IMR-90 (cell line): ENCODE measurements at regions not wholly inside any gene's neighbourhood (a gene's known extent, or its start where the extent isn't known, plus 50 kb on each side); places are given as distances from the start of the nearest gene placed in this dataset.

Source experiments
- ATAC-seq: fragments of 200-7000 bp; cut with Tn5 transposase; 2 replicates; pipeline ENCODE4 v1.9.1; 2020; ENCODE audit warnings: low read depth, mild to moderate bottlenecking, moderate library complexity
- BruUV-seq: library from RNA; stranded (reverse); fragments of 400-500 nt; replicated peaks from 2 replicates; lab custom pipeline; 2021; lab: Mats Ljungman, UMichigan
- CTCF ChIA-PET: fragments of 300-600 bp; formaldehyde crosslinking; extraction: SDS; loops from one replicate; lab custom pipeline; 2021; ENCODE audit warnings: antibody characterized with exemption; lab: Yijun Ruan, JAX
- POLR2A ChIA-PET: fragments of 300-600 bp; sonication (Branson Sonifier 250); formaldehyde crosslinking; loops from one replicate; lab custom pipeline; 2022; ENCODE audit warnings: antibody characterized with exemption; ENCODE audit not compliant: unreplicated experiment; lab: Charles Lee
- DNase-seq: peaks from one replicate; pipeline ENCODE4 v3.0.0; 2013
- H2AFZ ChIP-seq: replicated peaks from 2 replicates; pipeline ENCODE3; 2013; ENCODE audit warnings: low read length, mild to moderate bottlenecking; ENCODE audit not compliant: poor library complexity
- H2AK5ac ChIP-seq: 2 replicates; pipeline ENCODE4 v1.6.1; 2013; ENCODE audit warnings: low read depth, low read length, inconsistent platforms
- H2AK9ac ChIP-seq: replicated peaks from 2 replicates; pipeline ENCODE3; 2013; ENCODE audit warnings: mild to moderate bottlenecking, low read depth, low read length, moderate library complexity; ENCODE audit not compliant: poor library complexity
- H2BK120ac ChIP-seq: 2 replicates; pipeline ENCODE4 v1.6.1; 2013; ENCODE audit warnings: low read depth, low read length, inconsistent platforms
- H2BK15ac ChIP-seq: 3 replicates; pipeline ENCODE4 v1.6.1; 2013; ENCODE audit warnings: low read depth, low read length, inconsistent platforms
- H2BK20ac ChIP-seq: 2 replicates; pipeline ENCODE4 v1.6.1; 2013; ENCODE audit warnings: low read depth, mild to moderate bottlenecking, inconsistent platforms, low read length, moderate library complexity
- H2BK5ac ChIP-seq: 2 replicates; pipeline ENCODE4 v1.6.1; 2013; ENCODE audit warnings: mild to moderate bottlenecking, low read depth, low read length, inconsistent platforms; ENCODE audit not compliant: poor library complexity, severe bottlenecking
- H3K14ac ChIP-seq: replicated peaks from 2 replicates; pipeline ENCODE4 v1.6.1; 2013; ENCODE audit warnings: low read depth, low read length, inconsistent platforms
- H3K18ac ChIP-seq: 2 replicates; pipeline ENCODE4 v1.6.1; 2013; ENCODE audit warnings: low read depth, low read length, control low read depth
- H3K23ac ChIP-seq: 2 replicates; pipeline ENCODE4 v1.6.1; 2013; ENCODE audit warnings: low read depth, low read length, inconsistent platforms
- H3K27ac ChIP-seq: 2 replicates; pipeline ENCODE4 v1.5.1; 2013; ENCODE audit warnings: mild to moderate bottlenecking, control low read depth, low read length; ENCODE audit not compliant: insufficient read depth
- H3K27me3 ChIP-seq: 2 replicates; pipeline ENCODE4 v1.6.1; 2013; ENCODE audit warnings: low read length; ENCODE audit not compliant: control insufficient read depth, insufficient read depth
- H3K36me3 ChIP-seq: 2 replicates; pipeline ENCODE4 v1.6.1; 2013; ENCODE audit warnings: low read length, mixed read lengths; ENCODE audit not compliant: control insufficient read depth, insufficient read depth
- H3K4ac ChIP-seq: 2 replicates; pipeline ENCODE4 v1.6.1; 2013; ENCODE audit warnings: low read depth, low read length, inconsistent platforms
- H3K4me1 ChIP-seq: 2 replicates; pipeline ENCODE4 v1.6.1; 2013; ENCODE audit warnings: low read length, mixed read lengths; ENCODE audit not compliant: control insufficient read depth, insufficient read depth
- H3K4me2 ChIP-seq: 2 replicates; pipeline ENCODE4 v1.6.1; 2013; ENCODE audit warnings: low read depth, mild to moderate bottlenecking, control low read depth, low read length, moderate library complexity
- H3K4me3 ChIP-seq: 2 replicates; pipeline ENCODE4 v1.5.1; 2013; ENCODE audit warnings: low read depth, mild to moderate bottlenecking, control low read depth, low read length, moderate library complexity; ENCODE audit not compliant: insufficient read depth
- H3K56ac ChIP-seq: 2 replicates; pipeline ENCODE4 v1.6.1; 2013; ENCODE audit warnings: low read length, inconsistent platforms; ENCODE audit not compliant: insufficient read depth; ENCODE audit errors: extremely low read depth
- H3K79me1 ChIP-seq, 2 experiments: 2 replicates each; pipeline ENCODE4 v1.6.1; 2013; ENCODE audit warnings: low read length in 2 of 2, inconsistent platforms in 1 of 2, low read depth in 1 of 2
- H3K9ac ChIP-seq: 2 replicates; pipeline ENCODE4 v1.6.1; 2013; ENCODE audit warnings: low read depth, low read length, control low read depth
- H3K9me1 ChIP-seq: 2 replicates; pipeline ENCODE4 v1.6.1; 2013; ENCODE audit warnings: low read length, inconsistent platforms; ENCODE audit not compliant: insufficient read depth
- H3K9me3 ChIP-seq: 2 replicates; pipeline ENCODE4 v1.6.1; 2013; ENCODE audit warnings: low read length; ENCODE audit not compliant: control insufficient read depth, insufficient read depth
- H4K20me1 ChIP-seq: 2 replicates; pipeline ENCODE4 v1.6.1; 2013; ENCODE audit warnings: low read length, inconsistent platforms; ENCODE audit not compliant: insufficient read depth
- H4K5ac ChIP-seq: 2 replicates; pipeline ENCODE4 v1.6.1; 2013; ENCODE audit warnings: mild to moderate bottlenecking, low read depth, low read length, control low read depth
- H4K8ac ChIP-seq, 2 experiments: 2 replicates each; pipeline ENCODE4 v1.6.1; 2013; ENCODE audit warnings: low read depth in 2 of 2, low read length in 2 of 2, control low read depth in 1 of 2, inconsistent platforms in 1 of 2
- H4K91ac ChIP-seq: 2 replicates; pipeline ENCODE4 v1.6.1; 2013; ENCODE audit warnings: low read depth, low read length, inconsistent platforms; ENCODE audit not compliant: insufficient read depth
- BHLHE40 ChIP-seq: fragments of 150-350 bp; IDR thresholded peaks from 2 replicates; pipeline ENCODE4 v1.6.1; 2016; ENCODE audit warnings: mild to moderate bottlenecking, low read depth, low read length
- CEBPB ChIP-seq: IDR thresholded peaks from 2 replicates; pipeline ENCODE4 v1.6.1; 2012; ENCODE audit warnings: low read depth, low read length, improper control_type of control experiment
- CHD1 ChIP-seq: IDR thresholded peaks from 2 replicates; pipeline ENCODE4 v1.6.1; 2012; ENCODE audit warnings: low read depth, low read length, improper control_type of control experiment
- CTCF ChIP-seq: conservative IDR thresholded peaks from 2 replicates; pipeline ENCODE4 v1.5.1; 2012; ENCODE audit warnings: mild to moderate bottlenecking, low read depth, low read length, improper control_type of control experiment
- FOS ChIP-seq: fragments of 150-350 bp; IDR thresholded peaks from 2 replicates; pipeline ENCODE4 v1.6.1; 2016; ENCODE audit warnings: low read depth, low read length
- MAFK ChIP-seq: IDR thresholded peaks from 2 replicates; pipeline ENCODE4 v1.6.1; 2012; ENCODE audit warnings: low read depth, low read length, improper control_type of control experiment
- MAZ ChIP-seq: IDR thresholded peaks from 2 replicates; pipeline ENCODE4 v1.6.1; 2012; ENCODE audit warnings: low read depth, mild to moderate bottlenecking, low read length, improper control_type of control experiment, moderate library complexity, borderline replicate concordance
- MXI1 ChIP-seq: IDR thresholded peaks from 2 replicates; pipeline ENCODE4 v1.6.1; 2012; ENCODE audit warnings: low read depth, mild to moderate bottlenecking, low read length, moderate library complexity, borderline replicate concordance
- NFE2L2 ChIP-seq: fragments of 150-350 bp; IDR thresholded peaks from 2 replicates; pipeline ENCODE4 v1.6.1; 2016; ENCODE audit warnings: low read depth, mild to moderate bottlenecking, low read length
- POLR2A ChIP-seq: IDR thresholded peaks from 2 replicates; pipeline ENCODE4 v1.6.1; 2012; ENCODE audit warnings: mild to moderate bottlenecking, low read depth, low read length
- RAD21 ChIP-seq: IDR thresholded peaks from 2 replicates; pipeline ENCODE4 v1.6.1; 2012; ENCODE audit warnings: low read length, improper control_type of control experiment
- RCOR1 ChIP-seq: IDR thresholded peaks from 2 replicates; pipeline ENCODE4 v1.6.1; 2012; ENCODE audit warnings: mild to moderate bottlenecking, low read length, improper control_type of control experiment; ENCODE audit not compliant: insufficient replicate concordance
- RFX5 ChIP-seq: IDR thresholded peaks from 2 replicates; pipeline ENCODE4 v1.8.0; 2012; ENCODE audit warnings: low read depth, mild to moderate bottlenecking, low read length, moderate library complexity
- SMC3 ChIP-seq: fragments of 150-350 bp; IDR thresholded peaks from 2 replicates; pipeline ENCODE4 v1.6.1; 2016; ENCODE audit warnings: low read depth, mild to moderate bottlenecking, antibody characterized with exemption, low read length, moderate library complexity
- USF2 ChIP-seq: fragments of 150-350 bp; IDR thresholded peaks from 2 replicates; pipeline ENCODE4 v1.6.1; 2017; ENCODE audit warnings: mild to moderate bottlenecking, antibody characterized with exemption, low read length, low read depth
- dilution Hi-C: fragments of 300-500 bp; cut with HindIII; formaldehyde crosslinking; loops from one replicate; pipeline ENCODE4 v1.14.3; 2018; ENCODE audit warnings: low sequenced_read_pairs; ENCODE audit not compliant: unreplicated experiment
- in situ Hi-C: fragments of 300-500 bp; cut with MboI; formaldehyde crosslinking; loops from 3 replicates; pipeline ENCODE4 v1.14.3; 2019; ENCODE audit warnings: low sequenced_read_pairs, inconsistent platforms, mixed read lengths
- intact Hi-C: fragments of 100-400 bp; cut with micrococcal nuclease; formaldehyde crosslinking; loops from 2 replicates; pipeline ENCODE4 v1.10.0; 2022

GRCh38 chr12:85558684-85559083 lies 277.5 kb downstream of the RASSF9 start:
- ATAC-seq (no peak), DNase-seq (no peak)
- Histone ChIP-seq H3K4ac (no peak overlapping the region), H3K56ac (no peak overlapping the region), H3K79me1 (no peaks in the 10 kb centered on the region), H3K27ac (no peak overlapping the region), H2AK5ac (no peak overlapping the region), H3K27me3 (no peaks in the 10 kb centered on the region; the same call in 1 of the 2 replicates), H3K9me3 (no peaks in the 10 kb centered on the region), H3K14ac (no peak overlapping the region), H2BK20ac (no peak overlapping the region), H3K9me1 (no peaks in the 10 kb centered on the region), H4K91ac (no peak overlapping the region), H2BK120ac (no peak overlapping the region), H2AK9ac (no peak overlapping the region), H4K20me1 (no peaks in the 10 kb centered on the region), H2BK5ac (no peak overlapping the region), H4K5ac (no peak overlapping the region), H3K36me3 (no peaks in the 10 kb centered on the region), H2BK15ac (no peak overlapping the region), H2AFZ (no peak overlapping the region), H3K18ac (no peak overlapping the region), H3K9ac (no peak overlapping the region), H3K4me3 (no peak overlapping the region), H4K8ac (no peak overlapping the region), H3K4me1 (no peaks in the 10 kb centered on the region), H3K23ac (no peak overlapping the region), H3K4me2 (no peak overlapping the region)
- dilution Hi-C loops (no loop called here), intact Hi-C loops (no loop called here), in situ Hi-C loops (no loop called here)
- TF ChIP-seq CHD1 (no peak), RFX5 (no peak), RAD21 (no peak), NFE2L2 (no peak), RCOR1 (no peak), MAZ (no peak), CEBPB (no peak), SMC3 (no peak), MAFK (no peak), BHLHE40 (no peak), POLR2A (no peak), USF2 (no peak), CTCF (no peak), MXI1 (no peak), FOS (no peak)
- ChIA-PET CTCF (no interaction called here), POLR2A (no interaction called here)
- no TSS peak for BruUV-seq
